Brain microvascular endothelial cell (primary cell): ENCODE measurements at regions not wholly inside any gene's neighbourhood (a gene's known extent, or its start where the extent isn't known, plus 50 kb on each side); places are given as distances from the start of the nearest gene placed in this dataset.

Source experiments
- DNase-seq: peaks from one replicate; pipeline ENCODE4 v3.0.0-alpha.2; 2020
- H3K27ac ChIP-seq: fragments of 250-450 bp; sonication (Bioruptor Pico); 2 replicates; pipeline ENCODE4 v1.5.1; 2020; ENCODE audit warnings: mild to moderate bottlenecking, moderate library complexity
- H3K27me3 ChIP-seq: fragments of 250-450 bp; sonication (Bioruptor Pico); replicated peaks from 2 replicates; pipeline ENCODE4 v1.5.1; 2020; ENCODE audit warnings: mild to moderate bottlenecking
- H3K36me3 ChIP-seq: fragments of 250-450 bp; sonication (Bioruptor Pico); replicated peaks from 2 replicates; pipeline ENCODE4 v1.5.1; 2020; ENCODE audit warnings: mild to moderate bottlenecking
- H3K4me3 ChIP-seq: 2 replicates; pipeline ENCODE4 v1.5.1; 2011; ENCODE audit warnings: low read depth, mild to moderate bottlenecking, control low read depth, low read length, moderate library complexity
- CTCF ChIP-seq: IDR thresholded peaks from 2 replicates; pipeline ENCODE4 v1.5.1; 2011; ENCODE audit warnings: low read depth, mild to moderate bottlenecking, moderate library complexity, low read length, control low read depth, inconsistent platforms; ENCODE audit errors: missing control alignments
- in situ Hi-C: cut with HindIII; loops from 2 replicates; pipeline ENCODE4 v1.10.0; 2017; ENCODE audit warnings: low sequenced_read_pairs, low pct_ligation_motif_present

GRCh38 chr4:133450813-133451212, 301.7 kb downstream of the PCDH10 start:
- in situ Hi-C loops: no loop called here
- no peak for TF ChIP-seq CTCF
- Histone ChIP-seq H3K36me3 (no peaks in the 10 kb centered on the region), H3K4me3 (no peak overlapping the region), H3K27me3 (no peaks in the 10 kb centered on the region), H3K27ac (no peak overlapping the region)
- DNase-seq: no peak

- H3K4me3 ChIP-seq: no peak overlapping the region
- H3K27ac ChIP-seq: no peak overlapping the region
- no peak for TF ChIP-seq CTCF
- DNase-seq: no peak
- H3K36me3 ChIP-seq: no peaks in the 10 kb centered on the region
- in situ Hi-C loops: no loop called here
- H3K27me3 ChIP-seq: no peaks in the 10 kb centered on the region
Observed at GRCh38 chr4:133440404-133440803, 291.3 kb downstream of the PCDH10 start.

DNA sequence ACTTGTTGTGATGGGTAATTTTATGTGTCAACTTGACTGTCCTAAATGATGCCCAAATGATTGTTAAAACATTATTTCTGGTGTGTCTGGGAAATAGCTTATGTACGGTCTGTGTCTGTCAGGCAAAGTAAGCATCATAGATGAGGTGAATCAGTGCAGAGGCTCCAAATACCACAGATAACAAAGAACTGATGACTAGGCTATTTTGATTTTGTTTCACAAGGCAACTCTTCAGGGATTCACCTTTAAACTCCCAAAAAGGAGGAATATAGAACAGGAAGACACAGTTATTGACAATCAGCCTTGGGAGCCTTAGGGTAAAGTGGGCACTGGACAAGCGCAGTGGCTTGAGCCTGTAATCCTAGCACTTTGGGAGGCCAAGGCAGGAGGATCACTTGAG, 290.7 kb downstream of the PCDH10 start:
- no peak for DNase-seq
- in situ Hi-C loops: no loop called here
- no peaks in the 10 kb centered on the region for H3K27me3 ChIP-seq
- no peaks in the 10 kb centered on the region for H3K36me3 ChIP-seq
- no peak overlapping the region for H3K27ac ChIP-seq
- no peak overlapping the region for H3K4me3 ChIP-seq
- TF ChIP-seq CTCF: no peak

- H3K4me3 ChIP-seq: no peak overlapping the region
- no peaks in the 10 kb centered on the region for H3K36me3 ChIP-seq
- no peak for DNase-seq
- TF ChIP-seq CTCF: no peak
- in situ Hi-C loops: no loop called here
- no peaks in the 10 kb centered on the region for H3K27me3 ChIP-seq
- H3K27ac ChIP-seq: no peak overlapping the region
Observed at GRCh38 chr4:133424605-133425004, 275.5 kb downstream of the PCDH10 start.

DNA sequence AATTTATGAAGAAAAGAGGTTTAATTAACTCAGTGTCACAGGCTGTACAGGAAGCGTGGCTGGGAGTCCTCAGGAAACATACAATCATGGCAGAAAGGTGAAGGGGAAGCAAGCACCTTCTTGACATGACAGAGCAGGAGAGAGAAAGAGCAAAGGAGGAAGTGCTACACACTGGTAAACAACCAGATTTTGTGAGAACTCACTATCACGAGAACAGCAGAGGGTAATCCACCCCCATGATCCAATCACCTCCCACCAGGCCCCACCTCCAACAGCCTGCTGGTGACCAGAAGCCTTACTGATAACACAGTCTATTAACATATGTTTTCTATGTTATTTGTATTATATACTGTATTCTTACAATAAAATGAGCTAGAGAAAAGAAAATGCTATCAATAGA, 254.8 kb downstream of the PCDH10 start:
- in situ Hi-C loops: no loop called here
- H3K36me3 ChIP-seq: no peaks in the 10 kb centered on the region
- DNase-seq: no peak
- TF ChIP-seq CTCF: no peak
- H3K4me3 ChIP-seq: no peak overlapping the region
- H3K27me3 ChIP-seq: no peaks in the 10 kb centered on the region
- H3K27ac ChIP-seq: no peak overlapping the region

- TF ChIP-seq CTCF: no peak
- no peak overlapping the region for H3K27ac ChIP-seq
- no peak overlapping the region for H3K4me3 ChIP-seq
- H3K27me3 ChIP-seq: no peaks in the 10 kb centered on the region
- DNase-seq: peak; percentile 8
- H3K36me3 ChIP-seq: no peaks in the 10 kb centered on the region
- in situ Hi-C loops: no loop called here
Observed at GRCh38 chr4:133402616-133403015, 253.5 kb downstream of the PCDH10 start.
